ENCODE measurements at regions not wholly inside any gene's neighbourhood (a gene's known extent, or its start where the extent isn't known, plus 50 kb on each side); places are given as distances from the start of the nearest gene placed in this dataset.
"Not testable (repeated sequence)": the region's sequence is repeated elsewhere in the genome, so short reads cannot be mapped to it uniquely, and the experiment has no call there.

DNA sequence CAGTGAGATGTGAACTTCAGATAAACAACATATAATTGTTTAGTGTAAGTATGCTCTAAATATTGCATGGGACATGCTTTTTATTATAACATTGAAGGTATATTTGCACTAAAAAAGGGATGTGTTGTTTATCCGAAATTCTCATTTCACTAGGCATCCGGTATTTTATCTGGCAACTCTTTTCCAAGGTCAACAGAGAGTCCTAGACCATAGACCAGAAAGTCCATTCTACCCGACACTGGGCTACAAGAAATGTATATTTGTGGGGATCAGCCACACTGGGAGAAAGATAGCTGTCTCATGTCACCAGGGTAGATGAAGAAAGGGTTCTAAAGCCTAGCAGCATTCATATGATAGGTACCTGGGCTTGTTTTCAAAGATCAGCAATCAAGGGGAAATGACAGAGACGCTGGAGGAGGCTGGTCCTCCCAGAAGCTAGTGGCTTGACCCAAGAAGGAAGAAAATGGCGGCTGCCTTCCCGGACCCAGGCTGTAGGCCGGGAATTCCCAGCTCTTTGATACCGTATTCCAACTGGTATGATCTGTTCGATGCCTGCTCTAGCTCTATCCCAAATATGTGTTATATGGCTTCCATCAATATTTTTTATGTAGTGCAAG, 161.1 kb upstream of the IRF2BP2 start:
- no peak for DNase-seq

DNA sequence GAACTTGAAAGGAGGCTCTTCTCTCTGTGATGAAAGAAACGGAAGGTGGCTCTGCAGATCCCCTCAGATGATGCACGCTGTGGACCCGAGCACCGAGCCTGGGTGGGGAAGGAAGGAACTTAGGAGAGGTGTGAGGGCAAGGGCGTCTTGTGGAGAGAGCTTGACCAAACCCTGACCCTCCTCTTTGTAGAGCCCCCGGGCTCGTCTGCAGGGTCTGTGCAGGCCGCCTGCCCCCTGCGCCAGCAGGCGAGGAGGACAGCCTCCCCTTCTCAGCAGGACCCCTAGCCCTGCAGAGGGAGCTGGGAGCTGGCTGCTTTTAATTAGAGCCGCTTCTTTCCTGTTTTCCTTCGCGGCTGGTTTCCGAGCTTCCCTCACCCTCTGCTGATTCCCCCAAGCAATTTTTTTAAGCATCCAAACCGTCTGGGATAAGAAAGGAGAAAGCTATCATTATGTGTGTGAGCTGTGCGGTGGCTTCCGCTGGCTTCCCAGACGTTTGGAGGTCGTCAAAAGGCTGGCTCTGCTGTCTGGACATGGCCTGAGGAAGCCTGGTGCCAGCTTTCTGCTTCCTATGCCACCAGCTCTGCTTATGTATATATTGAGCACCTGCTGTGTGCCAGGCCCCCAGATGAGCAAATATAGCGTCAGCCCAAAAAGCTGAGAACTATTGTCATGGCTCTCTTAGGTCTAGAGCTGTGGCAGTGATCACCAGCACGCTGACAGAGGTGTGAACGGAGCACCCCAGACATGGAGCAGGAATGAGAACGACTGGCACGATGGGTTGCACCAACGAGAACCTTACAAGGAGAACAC, 160.2 kb upstream of the IRF2BP2 start:
- DNase-seq, result no peak

GRCh38 chr1:234769284-234769985, 159.5 kb upstream of the IRF2BP2 start:
- DNase-seq, result no peak

DNA sequence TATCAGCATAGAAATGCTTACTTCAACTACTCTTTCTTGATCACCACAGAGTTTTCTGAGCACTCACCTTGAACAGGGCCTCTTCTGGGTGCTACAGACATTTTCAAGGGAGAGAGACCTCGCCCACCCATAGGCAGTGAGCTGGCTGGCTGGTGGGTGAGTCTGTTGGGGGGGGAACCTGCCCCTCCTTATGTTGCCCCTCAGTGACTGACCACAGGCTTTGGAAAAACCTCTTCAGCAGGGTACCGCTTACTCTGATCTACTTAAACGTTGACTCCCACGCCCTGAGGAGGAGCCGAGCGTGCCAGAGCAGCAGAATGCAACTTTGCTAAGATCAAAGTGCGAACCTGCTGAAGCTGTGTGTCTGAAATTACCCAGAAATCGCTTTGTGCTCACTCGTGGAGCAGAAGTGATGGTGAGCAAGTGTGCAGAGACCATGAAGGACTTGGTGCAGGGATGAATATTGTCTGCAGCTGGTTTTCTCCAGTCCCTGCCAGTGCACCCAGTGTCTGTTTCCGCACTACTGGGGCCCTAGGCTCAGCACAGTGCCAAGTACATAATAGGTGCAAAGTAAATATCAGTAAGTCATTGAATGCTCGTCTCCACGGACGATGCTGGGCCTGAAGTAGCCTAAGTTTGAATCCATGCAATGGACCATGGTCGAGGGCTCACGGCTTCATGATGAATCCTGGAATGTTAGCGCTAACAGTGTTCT, 158.7 kb upstream of the IRF2BP2 start:
- no peak for DNase-seq

- no peak for DNase-seq
Observed at GRCh38 chr1:234768171-234768568, 158.2 kb upstream of the IRF2BP2 start.

DNA sequence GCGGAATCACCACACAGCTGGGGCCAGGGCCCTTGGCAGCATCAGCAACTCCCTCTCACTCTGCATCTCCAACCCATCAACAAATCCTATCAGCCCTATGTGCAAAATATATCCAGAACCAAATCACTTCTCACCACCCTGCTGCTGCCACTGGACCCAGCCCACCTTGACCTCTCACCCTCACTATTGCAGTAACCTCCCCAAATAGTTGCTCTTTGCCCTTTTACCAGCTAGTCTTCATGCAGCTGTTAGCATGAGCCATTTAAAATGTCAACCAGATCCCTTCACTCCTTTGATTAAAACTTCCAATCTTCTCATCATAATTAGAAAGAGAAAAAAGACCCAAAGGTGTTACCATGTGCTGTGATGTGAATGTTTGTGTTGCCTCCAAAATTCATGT, 155.7 kb upstream of the IRF2BP2 start:
- DNase-seq, result no peak

- no peak for DNase-seq
Observed at GRCh38 chr1:234765181-234765580, 155.2 kb upstream of the IRF2BP2 start.

DNA sequence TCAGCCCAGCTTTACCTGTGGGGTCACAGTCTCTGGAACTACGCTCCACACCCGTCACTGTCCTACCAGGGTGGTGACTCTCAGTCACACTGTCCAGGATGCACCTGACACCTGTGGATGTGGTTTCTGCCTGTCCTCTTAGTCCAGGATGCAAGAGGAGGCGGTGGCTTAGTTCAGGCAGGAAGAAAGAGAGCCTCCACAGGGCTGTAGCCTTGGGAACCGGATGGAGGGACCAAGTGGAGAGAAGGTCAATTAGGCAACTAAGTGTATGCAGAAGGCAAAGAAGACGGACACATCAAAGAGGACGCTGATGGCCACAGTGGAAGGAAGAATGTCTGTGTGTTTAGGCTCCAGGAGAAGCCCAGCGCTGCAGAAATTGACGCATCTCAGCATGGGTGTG, 153.9 kb upstream of the IRF2BP2 start:
- peak; percentile 62 for DNase-seq

GRCh38 chr1:234763367-234763766, 153.4 kb upstream of the IRF2BP2 start:
- no peak for DNase-seq

- DNase-seq, result not testable (repeated sequence)
Observed at GRCh38 chr1:234762127-234762526, 152.1 kb upstream of the IRF2BP2 start.

GRCh38 chr1:234760303-234760723, 150.3 kb upstream of the IRF2BP2 start:
- DNase-seq, result no peak

DNA sequence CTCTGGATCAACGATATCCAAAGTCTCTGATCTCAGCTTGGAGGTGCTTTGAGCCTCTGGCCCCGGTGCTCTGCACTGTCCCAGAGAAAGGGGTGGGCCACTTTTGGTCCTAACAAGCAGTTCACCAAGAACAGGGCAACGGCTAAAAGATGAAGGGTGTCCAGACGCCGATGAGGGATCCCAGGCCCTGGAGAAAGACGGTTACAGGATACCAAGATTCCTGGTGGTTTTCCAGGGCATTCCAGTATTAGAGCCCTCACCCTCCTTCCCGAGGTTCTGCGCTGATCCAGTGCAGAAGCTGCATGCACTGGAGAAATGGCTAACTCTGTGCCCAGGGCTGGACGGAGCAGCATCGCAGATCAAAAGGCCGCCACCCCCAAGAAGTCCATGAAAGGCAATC, 149.9 kb upstream of the IRF2BP2 start:
- no peak for DNase-seq

DNA sequence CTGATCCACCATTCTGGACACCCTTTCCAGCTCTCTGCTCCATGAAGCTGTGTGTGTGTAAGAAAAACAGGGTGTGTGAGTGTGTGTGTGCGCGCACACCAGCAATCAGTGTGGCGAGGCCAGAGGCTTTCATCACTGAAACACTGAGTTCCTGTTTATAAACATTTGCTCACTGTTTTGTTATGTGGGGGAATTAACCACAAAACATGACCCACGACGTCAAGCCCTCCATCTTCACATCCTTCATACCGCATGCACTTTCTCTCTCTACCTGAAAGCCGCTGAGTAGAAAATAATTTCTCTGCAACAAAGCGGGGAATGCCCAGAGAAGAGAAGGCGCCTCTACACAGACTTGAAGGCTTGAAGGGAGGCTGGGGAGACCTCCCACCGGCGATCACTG, 148.9 kb upstream of the IRF2BP2 start:
- DNase-seq, result no peak

DNA sequence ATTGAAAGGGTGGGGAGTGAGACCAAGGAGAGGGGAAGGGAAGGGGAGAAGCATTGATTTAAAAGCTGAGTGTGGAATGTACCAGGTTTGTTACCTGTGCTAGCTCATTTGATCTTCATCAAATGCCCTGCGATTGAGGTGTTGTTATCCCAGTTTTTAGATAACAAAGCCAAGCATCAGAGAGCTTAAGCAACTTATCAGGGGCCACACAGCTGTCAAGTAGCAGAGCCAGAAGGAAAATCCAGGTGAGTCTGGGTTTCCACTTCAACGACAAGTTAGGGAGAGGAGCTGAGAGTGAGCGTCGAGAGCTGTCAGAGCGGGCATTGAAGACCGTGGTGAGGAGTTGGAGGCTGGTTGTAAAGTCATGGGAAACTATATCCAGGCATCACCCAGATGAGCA, 146.9 kb upstream of the IRF2BP2 start:
- no peak for DNase-seq

GRCh38 chr1:234756066-234756774, 146.2 kb upstream of the IRF2BP2 start:
- DNase-seq, result no peak

GRCh38 chr1:234755449-234755863, 145.5 kb upstream of the IRF2BP2 start:
- DNase-seq, result peak; percentile 42

DNA sequence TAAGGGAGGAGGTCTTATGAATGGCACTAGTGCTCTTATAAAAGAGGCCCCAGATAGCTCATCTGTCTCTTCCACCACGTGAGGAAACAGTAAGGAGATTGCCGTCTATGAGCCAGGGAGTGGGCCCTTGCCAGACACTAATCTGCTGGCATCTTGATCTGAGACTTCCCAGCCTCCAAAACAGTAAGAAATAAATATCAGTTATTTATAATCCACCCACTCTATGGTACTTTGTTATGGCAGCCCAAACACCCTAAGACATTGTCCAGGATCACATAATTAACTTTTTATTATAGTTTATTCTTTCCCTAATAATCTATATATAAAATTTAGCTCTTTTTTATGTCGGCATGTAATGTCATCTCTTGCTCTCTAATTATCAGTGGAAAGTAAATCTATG, 144.0 kb upstream of the IRF2BP2 start:
- no peak for DNase-seq

DNA sequence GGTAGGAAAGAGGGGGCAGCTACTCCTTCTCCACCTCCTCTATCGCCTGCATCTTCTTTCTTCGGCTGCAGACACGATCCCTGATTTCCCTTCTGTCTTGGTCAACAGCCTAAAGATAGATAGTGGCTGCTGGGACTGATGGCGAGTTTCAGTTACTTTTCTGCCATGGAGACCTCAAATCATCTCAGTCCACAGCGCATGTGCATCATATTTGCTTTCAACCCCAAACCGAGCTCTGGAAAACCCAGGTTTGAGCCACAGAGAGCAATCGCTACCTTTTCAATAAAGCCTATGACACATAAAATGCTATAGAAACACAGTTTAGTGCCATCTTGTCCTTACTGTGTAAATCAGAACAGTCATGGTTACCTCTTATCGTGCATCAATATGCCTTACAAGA, 142.9 kb upstream of the IRF2BP2 start:
- DNase-seq, result no peak

DNA sequence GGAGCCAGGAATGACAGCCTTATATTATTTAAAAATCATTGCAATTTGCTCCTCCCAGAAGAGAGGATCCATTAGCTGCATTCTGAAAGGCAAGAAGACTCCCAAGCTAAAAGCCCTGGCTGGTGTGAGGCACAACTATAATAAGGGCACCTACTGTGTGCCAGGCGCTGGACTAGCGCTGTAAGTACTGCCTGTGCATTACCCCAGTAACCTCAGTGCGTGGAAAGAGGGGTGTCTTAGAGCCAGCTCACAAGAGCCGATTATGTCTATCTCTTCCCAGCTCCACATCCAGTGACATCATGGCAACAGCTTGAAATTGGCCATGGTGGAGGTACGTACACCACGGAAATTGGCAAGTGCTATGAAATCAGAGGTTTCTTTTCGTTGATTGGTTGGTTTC, 141.7 kb upstream of the IRF2BP2 start:
- no peak for DNase-seq

DNA sequence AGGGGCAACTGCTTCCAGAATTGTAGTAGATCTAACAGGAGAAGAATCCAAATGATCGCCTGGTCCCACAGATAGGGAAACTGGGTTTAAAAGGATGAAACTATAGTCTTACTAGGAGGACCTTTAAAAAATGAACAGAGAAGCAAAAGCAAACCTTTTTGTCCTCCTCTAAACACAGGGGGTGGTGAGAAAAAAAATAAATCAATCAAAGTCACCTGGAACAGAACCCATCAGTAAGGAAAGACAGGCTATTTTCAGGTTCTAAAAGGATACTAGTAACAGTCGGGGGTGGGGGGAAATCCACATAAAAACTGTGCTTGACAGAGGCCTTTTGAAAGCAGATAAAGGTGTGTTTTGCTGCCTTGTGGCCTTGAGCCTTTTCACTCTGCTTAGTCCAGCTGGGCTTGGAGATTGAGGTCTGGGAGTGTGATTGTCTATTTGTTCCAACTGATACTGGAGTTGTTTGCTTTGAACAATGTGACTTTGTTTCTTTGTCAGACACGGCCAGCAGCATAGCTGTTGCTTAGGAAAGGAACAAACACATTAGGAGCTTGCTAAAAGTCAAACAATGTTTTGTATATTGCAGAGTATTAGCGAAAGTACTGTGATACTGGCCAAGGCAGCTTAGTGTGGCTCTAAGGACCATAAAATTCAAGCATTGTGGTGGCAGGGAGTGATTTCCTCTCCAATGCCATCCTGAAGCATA, 141.1 kb upstream of the IRF2BP2 start:
- DNase-seq, result no peak

DNA sequence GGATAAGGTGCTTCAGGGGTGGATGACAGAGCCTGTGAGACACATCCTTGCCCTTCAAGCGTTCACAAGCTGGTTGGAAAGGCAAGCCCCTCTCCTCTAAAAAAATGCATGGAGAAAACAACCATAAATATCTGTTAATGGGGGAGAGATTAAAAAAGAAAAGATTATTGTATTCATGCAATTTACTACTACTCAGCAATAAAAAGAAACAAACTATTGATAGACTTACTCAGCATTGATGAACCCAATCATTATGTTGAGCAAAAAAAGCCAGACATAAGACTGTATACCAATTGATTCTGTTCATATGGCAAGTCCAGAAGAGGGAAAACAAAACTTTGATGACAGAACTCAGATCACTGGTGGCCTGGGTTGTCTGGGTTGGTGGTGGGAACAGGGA, 138.7 kb upstream of the IRF2BP2 start:
- DNase-seq, result no peak

- DNase-seq, result no peak
Observed at GRCh38 chr1:234748066-234748465, 138.1 kb upstream of the IRF2BP2 start.
